Transverse colon (tissue), 4 donors: ENCODE measurements at regions not wholly inside any gene's neighbourhood (a gene's known extent, or its start where the extent isn't known, plus 50 kb on each side); places are given as distances from the start of the nearest gene placed in this dataset.

Source experiments
- EP300 ChIP-seq: sonication (generic); formaldehyde crosslinking; IDR thresholded peaks from one replicate; pipeline ENCODE4 v1.6.1; 2017; ENCODE audit warnings: antibody characterized with exemption, low read depth
- POLR2AphosphoS5 ChIP-seq, 3 donors: sonication (generic); formaldehyde crosslinking; IDR thresholded peaks; one replicate each; pipeline ENCODE4 v1.6.1; 2016; ENCODE audit warnings: antibody characterized with exemption in 3 of 3
- TF ChIP-seq, protein P1 (sequence below), 5 experiments: fragments of 200-600 bp in 3 of 5; fragments of 450-650 bp in 2 of 5; sonication (generic) in 3 of 5; IDR thresholded peaks; 1 replicate in 2 of 5; 2 replicates in 3 of 5; pipeline ENCODE4 v1.5.1; 2016 to 2017; ENCODE audit warnings: antibody characterized with exemption in 5 of 5, inconsistent platforms in 3 of 5, mild to moderate bottlenecking in 2 of 5, moderate library complexity in 1 of 5

DNA sequence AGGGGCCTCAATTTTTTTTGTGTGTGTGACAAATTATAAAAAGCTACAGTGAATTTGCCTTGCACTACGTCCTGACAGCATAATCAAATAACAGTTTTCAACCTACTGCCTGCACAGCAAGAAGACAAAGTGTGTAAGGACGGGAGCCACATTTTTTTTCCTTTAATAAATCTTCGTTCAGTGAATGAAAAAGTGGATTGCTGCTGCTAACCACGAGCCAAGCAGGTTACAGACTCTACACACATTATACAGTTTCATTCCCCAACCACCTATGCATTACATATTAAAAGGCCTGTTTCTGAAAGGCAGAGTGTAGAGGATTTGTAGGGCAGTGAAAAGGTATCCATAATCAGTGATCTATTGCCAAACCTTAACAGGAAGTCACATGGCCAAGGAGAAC is 570.0 kb upstream of the BTBD3 start:
- TF ChIP-seq, protein P1, sequence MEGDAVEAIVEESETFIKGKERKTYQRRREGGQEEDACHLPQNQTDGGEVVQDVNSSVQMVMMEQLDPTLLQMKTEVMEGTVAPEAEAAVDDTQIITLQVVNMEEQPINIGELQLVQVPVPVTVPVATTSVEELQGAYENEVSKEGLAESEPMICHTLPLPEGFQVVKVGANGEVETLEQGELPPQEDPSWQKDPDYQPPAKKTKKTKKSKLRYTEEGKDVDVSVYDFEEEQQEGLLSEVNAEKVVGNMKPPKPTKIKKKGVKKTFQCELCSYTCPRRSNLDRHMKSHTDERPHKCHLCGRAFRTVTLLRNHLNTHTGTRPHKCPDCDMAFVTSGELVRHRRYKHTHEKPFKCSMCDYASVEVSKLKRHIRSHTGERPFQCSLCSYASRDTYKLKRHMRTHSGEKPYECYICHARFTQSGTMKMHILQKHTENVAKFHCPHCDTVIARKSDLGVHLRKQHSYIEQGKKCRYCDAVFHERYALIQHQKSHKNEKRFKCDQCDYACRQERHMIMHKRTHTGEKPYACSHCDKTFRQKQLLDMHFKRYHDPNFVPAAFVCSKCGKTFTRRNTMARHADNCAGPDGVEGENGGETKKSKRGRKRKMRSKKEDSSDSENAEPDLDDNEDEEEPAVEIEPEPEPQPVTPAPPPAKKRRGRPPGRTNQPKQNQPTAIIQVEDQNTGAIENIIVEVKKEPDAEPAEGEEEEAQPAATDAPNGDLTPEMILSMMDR (IDR thresholded peaks at IDR 0.05): no peak
- TF ChIP-seq POLR2AphosphoS5 (IDR thresholded peaks at IDR 0.05) (no peak), EP300 (no peak)
